ENCODE measurements at regions not wholly inside any gene's neighbourhood (a gene's known extent, or its start where the extent isn't known, plus 50 kb on each side); places are given as distances from the start of the nearest gene placed in this dataset.

DNA sequence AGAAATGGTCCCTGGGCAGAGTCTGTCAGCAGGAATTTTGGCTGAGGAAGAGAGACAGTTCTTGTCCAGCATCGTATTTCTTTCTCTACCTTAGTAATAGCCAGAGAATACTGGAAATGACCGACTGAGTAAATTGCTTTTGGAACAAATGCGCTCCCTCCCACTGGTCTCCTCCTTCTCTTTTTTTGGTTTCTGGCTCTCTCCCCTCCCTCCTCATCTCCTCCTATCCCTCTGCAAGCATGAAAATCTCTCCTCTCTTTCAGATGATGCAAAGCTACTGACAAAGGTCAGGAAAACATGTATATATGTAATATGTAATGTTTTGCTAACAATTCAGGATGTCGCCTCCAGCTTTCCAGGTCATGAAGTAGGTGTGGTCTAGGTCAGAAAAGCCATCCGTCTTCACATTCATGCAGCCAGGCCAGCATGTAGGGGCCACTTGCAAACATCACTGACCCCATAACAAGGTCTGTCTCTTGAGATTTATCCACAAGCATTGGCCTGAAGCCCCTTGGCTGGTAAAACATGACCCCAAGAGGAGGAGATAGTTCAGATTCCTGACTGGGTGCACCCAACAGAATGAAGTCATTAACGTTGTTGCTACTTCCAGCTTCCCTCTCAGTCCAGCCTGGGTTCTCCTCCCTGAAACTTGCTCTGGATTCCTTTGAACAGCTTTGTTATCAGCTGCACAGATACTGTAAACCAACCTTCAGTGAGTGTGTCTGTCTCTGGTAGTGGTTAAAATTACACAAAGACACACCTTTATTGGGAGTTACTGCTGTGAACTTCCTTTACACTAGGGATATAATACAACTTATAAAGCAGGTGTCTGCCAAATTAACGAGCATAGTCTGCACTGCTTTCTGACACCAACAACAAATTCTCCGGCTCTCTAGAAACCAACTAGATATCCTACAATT, 864.4 kb upstream of the KLHL29 start:
- Histone ChIP-seq H3K27ac (ENCODE audit: low read depth, low read length) (no peak overlapping the region), H3K79me2 (ENCODE audit: control insufficient read depth, low read length) (no peaks in the 10 kb centered on the region), H3K27me3 (ENCODE audit: control insufficient read depth, low read length) (no peaks in the 10 kb centered on the region), H3K4me2 (ENCODE audit: low read length) (no peak overlapping the region), H3K9me2 (replicated peaks; ENCODE audit: control insufficient read depth, low read length) (no peaks in the 10 kb centered on the region), H3F3A (ENCODE audit: control insufficient read depth, insufficient read depth) (no peaks in the 10 kb centered on the region), H3K9me3 (ENCODE audit: control insufficient read depth, insufficient read depth, low read length) (no peaks in the 10 kb centered on the region), H3K4me1 (ENCODE audit: control insufficient read depth, low read length) (no peaks in the 10 kb centered on the region), H4K20me1 (ENCODE audit: control insufficient read depth, insufficient read depth, low read depth, low read length) (no peaks in the 10 kb centered on the region), H3K4me3 (ENCODE audit: low read length) (no peak overlapping the region), H3K36me3 (ENCODE audit: control insufficient read depth, low read length) (no peaks in the 10 kb centered on the region)
- TF ChIP-seq, protein P1, sequence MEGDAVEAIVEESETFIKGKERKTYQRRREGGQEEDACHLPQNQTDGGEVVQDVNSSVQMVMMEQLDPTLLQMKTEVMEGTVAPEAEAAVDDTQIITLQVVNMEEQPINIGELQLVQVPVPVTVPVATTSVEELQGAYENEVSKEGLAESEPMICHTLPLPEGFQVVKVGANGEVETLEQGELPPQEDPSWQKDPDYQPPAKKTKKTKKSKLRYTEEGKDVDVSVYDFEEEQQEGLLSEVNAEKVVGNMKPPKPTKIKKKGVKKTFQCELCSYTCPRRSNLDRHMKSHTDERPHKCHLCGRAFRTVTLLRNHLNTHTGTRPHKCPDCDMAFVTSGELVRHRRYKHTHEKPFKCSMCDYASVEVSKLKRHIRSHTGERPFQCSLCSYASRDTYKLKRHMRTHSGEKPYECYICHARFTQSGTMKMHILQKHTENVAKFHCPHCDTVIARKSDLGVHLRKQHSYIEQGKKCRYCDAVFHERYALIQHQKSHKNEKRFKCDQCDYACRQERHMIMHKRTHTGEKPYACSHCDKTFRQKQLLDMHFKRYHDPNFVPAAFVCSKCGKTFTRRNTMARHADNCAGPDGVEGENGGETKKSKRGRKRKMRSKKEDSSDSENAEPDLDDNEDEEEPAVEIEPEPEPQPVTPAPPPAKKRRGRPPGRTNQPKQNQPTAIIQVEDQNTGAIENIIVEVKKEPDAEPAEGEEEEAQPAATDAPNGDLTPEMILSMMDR (IDR thresholded peaks at IDR 0.05; ENCODE audit: low read depth, low read length, poor library complexity, severe bottlenecking): no peak
- TF ChIP-seq EZH2phosphoT487 (IDR thresholded peaks at IDR 0.05; ENCODE audit: borderline replicate concordance, low read length): no peak

DNA sequence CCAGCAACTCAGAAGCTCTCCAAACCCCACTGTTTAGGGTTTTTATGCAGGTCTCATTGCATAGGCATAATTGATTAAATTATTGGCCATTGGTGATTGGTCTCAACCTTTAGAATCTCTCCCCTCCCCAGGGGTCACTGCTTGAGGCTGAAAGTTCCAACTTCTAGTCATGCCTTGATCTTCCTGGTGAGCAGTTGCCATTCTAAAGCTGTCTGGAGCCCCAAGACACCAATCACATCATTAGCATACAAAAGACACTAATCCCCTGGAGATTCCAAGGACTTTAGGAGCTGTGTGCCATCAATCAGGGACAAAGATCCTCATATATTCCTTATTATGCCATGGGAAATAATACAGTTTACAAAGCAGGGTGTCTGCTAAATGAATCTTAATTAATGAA, 863.4 kb upstream of the KLHL29 start:
- TF ChIP-seq, protein P1 (IDR thresholded peaks at IDR 0.05; ENCODE audit: low read depth, low read length, poor library complexity, severe bottlenecking): no peak
- TF ChIP-seq EZH2phosphoT487 (IDR thresholded peaks at IDR 0.05; ENCODE audit: borderline replicate concordance, low read length): no peak

DNA sequence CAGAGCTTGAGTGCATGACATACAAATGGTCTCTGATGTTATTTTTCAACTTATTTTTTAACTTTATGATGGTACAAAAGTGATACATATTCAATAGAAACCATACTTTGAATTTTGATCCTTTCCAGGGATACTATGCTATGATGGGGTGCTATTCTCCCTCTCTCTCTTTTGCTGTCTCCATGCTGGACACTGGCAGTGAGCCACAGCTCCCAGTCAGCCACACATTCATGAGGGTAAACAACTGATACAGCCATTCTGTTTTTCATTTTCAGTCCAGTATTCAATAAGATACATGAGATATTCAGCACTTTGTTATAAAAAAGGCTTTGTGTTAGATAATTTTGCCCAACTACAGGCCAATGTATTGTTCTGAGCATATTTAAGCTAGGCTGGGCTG, 859.3 kb upstream of the KLHL29 start:
- H3K27me3 ChIP-seq (ENCODE audit: control insufficient read depth, low read length): no peaks in the 10 kb centered on the region
- H4K20me1 ChIP-seq (ENCODE audit: control insufficient read depth, insufficient read depth, low read depth, low read length): no peaks in the 10 kb centered on the region
- H3K36me3 ChIP-seq (ENCODE audit: control insufficient read depth, low read length): no peaks in the 10 kb centered on the region
- H3K4me2 ChIP-seq (ENCODE audit: low read length): no peak overlapping the region
- H3K9me2 ChIP-seq (replicated peaks; ENCODE audit: control insufficient read depth, low read length): no peaks in the 10 kb centered on the region
- no peak overlapping the region for H3K27ac ChIP-seq (ENCODE audit: low read depth, low read length)
- H3K4me1 ChIP-seq (ENCODE audit: control insufficient read depth, low read length): no peaks in the 10 kb centered on the region
- no peak overlapping the region for H3K4me3 ChIP-seq (ENCODE audit: low read length)
- no peaks in the 10 kb centered on the region for H3F3A ChIP-seq (ENCODE audit: control insufficient read depth, insufficient read depth)
- no peaks in the 10 kb centered on the region for H3K79me2 ChIP-seq (ENCODE audit: control insufficient read depth, low read length)
- TF ChIP-seq, protein P1 (IDR thresholded peaks at IDR 0.05; ENCODE audit: low read depth, low read length, poor library complexity, severe bottlenecking): no peak
- TF ChIP-seq EZH2phosphoT487 (IDR thresholded peaks at IDR 0.05; ENCODE audit: borderline replicate concordance, low read length): no peak
- no peaks in the 10 kb centered on the region for H3K9me3 ChIP-seq (ENCODE audit: control insufficient read depth, insufficient read depth, low read length)

More for the DNA sequence above, 863.4 kb upstream of the KLHL29 start:
- H4K20me1 ChIP-seq (ENCODE audit: control insufficient read depth, insufficient read depth, low read depth, low read length): no peaks in the 10 kb centered on the region
- no peak overlapping the region for H3K4me3 ChIP-seq (ENCODE audit: low read length)
- H3K9me2 ChIP-seq (replicated peaks; ENCODE audit: control insufficient read depth, low read length): no peaks in the 10 kb centered on the region
- no peaks in the 10 kb centered on the region for H3K9me3 ChIP-seq (ENCODE audit: control insufficient read depth, insufficient read depth, low read length)
- no peaks in the 10 kb centered on the region for H3F3A ChIP-seq (ENCODE audit: control insufficient read depth, insufficient read depth)
- H3K27ac ChIP-seq (ENCODE audit: low read depth, low read length): no peak overlapping the region
- H3K4me1 ChIP-seq (ENCODE audit: control insufficient read depth, low read length): no peaks in the 10 kb centered on the region
- no peaks in the 10 kb centered on the region for H3K79me2 ChIP-seq (ENCODE audit: control insufficient read depth, low read length)
- no peaks in the 10 kb centered on the region for H3K36me3 ChIP-seq (ENCODE audit: control insufficient read depth, low read length)
- H3K27me3 ChIP-seq (ENCODE audit: control insufficient read depth, low read length): no peaks in the 10 kb centered on the region
- no peak overlapping the region for H3K4me2 ChIP-seq (ENCODE audit: low read length)
